Medulla oblongata (tissue), 1 donor: ENCODE measurements at regions not wholly inside any gene's neighbourhood (a gene's known extent, or its start where the extent isn't known, plus 50 kb on each side); places are given as distances from the start of the nearest gene placed in this dataset.
"Not testable (repeated sequence)": the region's sequence is repeated elsewhere in the genome, so short reads cannot be mapped to it uniquely, and the experiment has no call there.

Experiments used
- DNase-seq: peaks from one replicate; pipeline ENCODE4 v3.0.0-alpha.2; 2015; ENCODE audit errors: extremely low spot score

- no peak for DNase-seq
Measured at GRCh38 chr10:8310930-8311329, 256.4 kb downstream of the GATA3 start.

GRCh38 chr10:8311526-8312070, 257.1 kb downstream of the GATA3 start:
- DNase-seq = no peak

- DNase-seq = no peak
Measured at GRCh38 chr10:8312079-8312478, 257.6 kb downstream of the GATA3 start.

GRCh38 chr10:8312781-8313180, 258.3 kb downstream of the GATA3 start:
- no peak for DNase-seq

- no peak for DNase-seq
Measured at GRCh38 chr10:8314486-8314885, 260.0 kb downstream of the GATA3 start.

- DNase-seq = no peak
Measured at GRCh38 chr10:8315619-8316021, 261.1 kb downstream of the GATA3 start.

GRCh38 chr10:8316284-8316683, 261.8 kb downstream of the GATA3 start:
- no peak for DNase-seq

GRCh38 chr10:8318429-8318828, 263.9 kb downstream of the GATA3 start:
- not testable (repeated sequence) for DNase-seq

GRCh38 chr10:8318956-8319355, 264.5 kb downstream of the GATA3 start:
- no peak for DNase-seq

GRCh38 chr10:8319704-8320103, 265.2 kb downstream of the GATA3 start:
- no peak for DNase-seq

- no peak for DNase-seq
Measured at GRCh38 chr10:8321990-8322389, 267.5 kb downstream of the GATA3 start.

GRCh38 chr10:8323428-8324054, 269.1 kb downstream of the GATA3 start:
- no peak for DNase-seq

- no peak for DNase-seq
Measured at GRCh38 chr10:8325024-8325980, 270.8 kb downstream of the GATA3 start.

- no peak for DNase-seq
Measured at GRCh38 chr10:8326396-8327139, 272.1 kb downstream of the GATA3 start.

GRCh38 chr10:8327140-8327423, 272.6 kb downstream of the GATA3 start:
- DNase-seq = no peak

- no peak for DNase-seq
Measured at GRCh38 chr10:8331387-8331786, 276.9 kb downstream of the GATA3 start.

- peak; percentile 29 for DNase-seq
Measured at GRCh38 chr10:8331896-8332729, 277.6 kb downstream of the GATA3 start.

GRCh38 chr10:8332730-8333111, 278.2 kb downstream of the GATA3 start:
- no peak for DNase-seq

- DNase-seq = no peak
Measured at GRCh38 chr10:8334631-8335030, 280.1 kb downstream of the GATA3 start.

GRCh38 chr10:8336629-8337331, 282.3 kb downstream of the GATA3 start:
- no peak for DNase-seq

GRCh38 chr10:8337332-8337651, 282.8 kb downstream of the GATA3 start:
- DNase-seq = no peak
